Vagina (tissue), 2 donors: ENCODE measurements at regions not wholly inside any gene's neighbourhood (a gene's known extent, or its start where the extent isn't known, plus 50 kb on each side); places are given as distances from the start of the nearest gene placed in this dataset.

Experiments used
- DNase-seq, 2 donors: peaks; one replicate each; pipeline ENCODE4 v3.0.0-alpha.2; 2017; ENCODE audit errors: extremely low spot score in 2 of 2
- H3K27ac ChIP-seq: fragments of 200-600 bp; sonication (generic); one replicate; pipeline ENCODE4 v1.5.1; 2019
- H3K27me3 ChIP-seq: fragments of 200-600 bp; sonication (generic); one replicate; pipeline ENCODE4 v1.5.1; 2019
- H3K36me3 ChIP-seq, 2 donors: fragments of 200-600 bp; sonication (generic); one replicate each; pipeline ENCODE4 v1.5.1; 2017 to 2019
- H3K4me1 ChIP-seq: fragments of 200-600 bp; sonication (generic); one replicate; pipeline ENCODE4 v1.5.1; 2019
- H3K4me3 ChIP-seq, 2 donors: fragments of 200-600 bp; sonication (generic); 1 replicate in 1 of 2; 2 replicates in 1 of 2; pipeline ENCODE4 v1.5.1; 2016 to 2019
- H3K9me3 ChIP-seq: fragments of 200-600 bp; sonication (generic); one replicate; pipeline ENCODE4 v1.5.1; 2019
- POLR2A ChIP-seq, 2 donors: fragments of 450-650 bp; IDR thresholded peaks; one replicate each; pipeline ENCODE4 v1.6.1; 2017; ENCODE audit warnings: antibody characterized with exemption in 2 of 2, mild to moderate bottlenecking in 2 of 2, moderate library complexity in 2 of 2
- POLR2AphosphoS5 ChIP-seq, 2 donors: sonication (generic); formaldehyde crosslinking; IDR thresholded peaks; one replicate each; pipeline ENCODE4 v1.9.0; 2017; ENCODE audit warnings: antibody characterized with exemption in 2 of 2, mild to moderate bottlenecking in 2 of 2, low read depth in 1 of 2; ENCODE audit not compliant: insufficient read depth in 1 of 2
- intact Hi-C: fragments of 100-400 bp; cut with DNase I; formaldehyde crosslinking; loops from one replicate; pipeline ENCODE4 v1.15.1; 2023
- TF ChIP-seq, protein P1 (sequence below), 3 experiments: fragments of 450-650 bp in 2 of 3; fragments of 200-600 bp in 1 of 3; sonication (generic) in 1 of 3; IDR thresholded peaks; one replicate each; pipeline ENCODE4 v1.5.1; 2017 to 2019; ENCODE audit warnings: antibody characterized with exemption in 3 of 3, mild to moderate bottlenecking in 2 of 3, moderate library complexity in 2 of 3

DNA sequence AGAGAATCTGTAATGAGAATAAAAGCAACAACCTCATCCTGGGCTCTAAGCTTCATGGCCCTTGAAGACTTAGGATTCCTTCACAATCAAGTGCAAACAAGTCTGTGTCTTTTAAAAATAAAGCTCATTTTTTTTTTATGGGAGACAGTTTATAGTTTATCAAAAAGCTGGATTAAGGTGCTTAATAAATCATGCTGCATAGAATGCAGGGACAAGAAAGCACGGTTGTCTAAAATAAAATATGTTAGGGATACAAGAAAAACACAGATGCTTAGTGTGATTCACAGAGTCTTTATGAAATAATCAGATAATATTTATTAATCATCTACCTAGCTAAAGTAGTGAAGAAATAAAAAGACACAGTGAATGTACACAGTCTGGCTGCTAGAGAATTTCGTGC, 2045.9 kb upstream of the WWC1 start:
- H3K4me1 ChIP-seq = no peaks in the 10 kb centered on the region
- DNase-seq = no peak
- no peaks in the 10 kb centered on the region for H3K36me3 ChIP-seq
- no peaks in the 10 kb centered on the region for H3K27me3 ChIP-seq
- no peaks in the 10 kb centered on the region for H3K9me3 ChIP-seq
- H3K4me3 ChIP-seq = no peak overlapping the region
- H3K27ac ChIP-seq = no peak overlapping the region
- intact Hi-C loops = no loop called here
- TF ChIP-seq POLR2AphosphoS5 (IDR thresholded peaks at IDR 0.05; ENCODE audit: insufficient read depth in 1 of 2, low read depth in 1 of 2) (no peak), POLR2A (IDR thresholded peaks at IDR 0.05) (no peak)
- TF ChIP-seq, protein P1, sequence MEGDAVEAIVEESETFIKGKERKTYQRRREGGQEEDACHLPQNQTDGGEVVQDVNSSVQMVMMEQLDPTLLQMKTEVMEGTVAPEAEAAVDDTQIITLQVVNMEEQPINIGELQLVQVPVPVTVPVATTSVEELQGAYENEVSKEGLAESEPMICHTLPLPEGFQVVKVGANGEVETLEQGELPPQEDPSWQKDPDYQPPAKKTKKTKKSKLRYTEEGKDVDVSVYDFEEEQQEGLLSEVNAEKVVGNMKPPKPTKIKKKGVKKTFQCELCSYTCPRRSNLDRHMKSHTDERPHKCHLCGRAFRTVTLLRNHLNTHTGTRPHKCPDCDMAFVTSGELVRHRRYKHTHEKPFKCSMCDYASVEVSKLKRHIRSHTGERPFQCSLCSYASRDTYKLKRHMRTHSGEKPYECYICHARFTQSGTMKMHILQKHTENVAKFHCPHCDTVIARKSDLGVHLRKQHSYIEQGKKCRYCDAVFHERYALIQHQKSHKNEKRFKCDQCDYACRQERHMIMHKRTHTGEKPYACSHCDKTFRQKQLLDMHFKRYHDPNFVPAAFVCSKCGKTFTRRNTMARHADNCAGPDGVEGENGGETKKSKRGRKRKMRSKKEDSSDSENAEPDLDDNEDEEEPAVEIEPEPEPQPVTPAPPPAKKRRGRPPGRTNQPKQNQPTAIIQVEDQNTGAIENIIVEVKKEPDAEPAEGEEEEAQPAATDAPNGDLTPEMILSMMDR (IDR thresholded peaks at IDR 0.05) = no peak

DNA sequence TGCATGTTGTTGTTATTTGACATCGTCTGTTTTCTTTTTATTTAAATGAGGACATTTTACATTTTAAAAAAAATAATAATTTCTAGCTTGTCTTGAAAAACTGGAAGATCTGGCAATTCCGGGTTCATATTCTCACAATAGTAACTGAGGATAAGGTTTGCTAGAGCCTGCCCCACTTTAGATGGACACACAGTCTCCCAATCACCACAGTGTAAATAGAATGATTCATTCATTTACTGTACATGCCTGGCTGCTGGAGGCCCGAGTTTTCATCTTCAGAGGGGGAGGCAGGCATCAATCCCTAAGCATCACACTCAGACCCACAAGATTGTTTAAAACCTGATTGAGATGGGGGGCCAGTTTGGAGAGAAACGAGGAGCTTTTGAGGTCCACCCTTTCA, 2039.7 kb upstream of the WWC1 start:
- no peak for TF ChIP-seq POLR2A (IDR thresholded peaks at IDR 0.05)
- no peak for TF ChIP-seq POLR2AphosphoS5 (IDR thresholded peaks at IDR 0.05; ENCODE audit: insufficient read depth in 1 of 2, low read depth in 1 of 2)
- TF ChIP-seq, protein P1 (IDR thresholded peaks at IDR 0.05) = no peak
- Histone ChIP-seq H3K27ac (no peak overlapping the region), H3K4me3 (no peak overlapping the region), H3K4me1 (no peaks in the 10 kb centered on the region), H3K36me3 (no peaks in the 10 kb centered on the region), H3K27me3 (no peaks in the 10 kb centered on the region), H3K9me3 (no peaks in the 10 kb centered on the region)
- intact Hi-C loops = no loop called here
- no peak for DNase-seq

DNA sequence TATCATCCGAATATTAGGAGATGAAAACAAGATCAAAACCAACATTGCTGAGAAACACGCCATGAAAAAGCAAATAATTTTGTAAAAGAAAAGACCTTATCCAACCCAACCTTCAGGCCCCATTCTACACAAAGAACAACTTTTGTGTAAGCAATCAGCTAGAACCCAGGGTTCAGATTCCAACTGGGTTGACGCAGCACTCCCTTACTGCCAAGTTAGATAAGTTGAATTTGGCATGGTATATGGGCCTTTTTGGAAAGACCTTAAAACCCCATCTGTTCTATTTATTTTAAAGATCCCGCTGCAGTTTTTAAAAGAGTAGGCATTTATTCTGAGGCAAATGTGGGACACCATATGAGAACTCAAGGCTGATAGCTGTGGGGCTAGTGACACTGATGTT, 2033.8 kb upstream of the WWC1 start:
- H3K9me3 ChIP-seq = no peaks in the 10 kb centered on the region
- no peaks in the 10 kb centered on the region for H3K4me1 ChIP-seq
- DNase-seq = no peak
- no peaks in the 10 kb centered on the region for H3K27me3 ChIP-seq
- H3K36me3 ChIP-seq = no peaks in the 10 kb centered on the region
- TF ChIP-seq, protein P1 (IDR thresholded peaks at IDR 0.05) = no peak
- TF ChIP-seq POLR2A (IDR thresholded peaks at IDR 0.05) = no peak
- H3K4me3 ChIP-seq = no peak overlapping the region
- H3K27ac ChIP-seq = no peak overlapping the region
- intact Hi-C loops = no loop called here

DNA sequence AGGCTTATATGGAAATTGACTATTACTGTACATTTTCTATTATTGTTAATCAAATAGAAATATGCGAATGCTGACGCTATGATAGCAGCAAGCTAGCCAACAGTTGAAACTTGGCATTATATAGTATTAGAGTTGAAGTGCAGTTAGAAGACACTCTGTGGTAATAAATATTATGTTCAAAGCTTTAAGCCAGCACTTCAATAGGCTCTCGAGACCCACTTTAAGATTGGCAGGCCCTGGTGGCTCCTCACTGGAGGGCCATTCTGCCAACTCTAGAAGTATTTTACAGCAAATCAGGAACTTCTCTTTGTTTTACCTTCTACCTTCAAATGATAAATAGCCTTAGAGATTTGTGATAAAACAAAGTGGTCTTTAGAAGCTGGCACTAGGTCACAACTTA, 2029.0 kb upstream of the WWC1 start:
- intact Hi-C loops = no loop called here
- Histone ChIP-seq H3K27me3 (no peaks in the 10 kb centered on the region), H3K4me3 (no peak overlapping the region), H3K4me1 (no peaks in the 10 kb centered on the region), H3K9me3 (no peaks in the 10 kb centered on the region), H3K36me3 (no peaks in the 10 kb centered on the region), H3K27ac (no peak overlapping the region)
- no peak for TF ChIP-seq POLR2A (IDR thresholded peaks at IDR 0.05)
- TF ChIP-seq, protein P1 (IDR thresholded peaks at IDR 0.05) = no peak
- no peak for TF ChIP-seq POLR2AphosphoS5 (IDR thresholded peaks at IDR 0.05; ENCODE audit: insufficient read depth in 1 of 2, low read depth in 1 of 2)
- no peak for DNase-seq

DNA sequence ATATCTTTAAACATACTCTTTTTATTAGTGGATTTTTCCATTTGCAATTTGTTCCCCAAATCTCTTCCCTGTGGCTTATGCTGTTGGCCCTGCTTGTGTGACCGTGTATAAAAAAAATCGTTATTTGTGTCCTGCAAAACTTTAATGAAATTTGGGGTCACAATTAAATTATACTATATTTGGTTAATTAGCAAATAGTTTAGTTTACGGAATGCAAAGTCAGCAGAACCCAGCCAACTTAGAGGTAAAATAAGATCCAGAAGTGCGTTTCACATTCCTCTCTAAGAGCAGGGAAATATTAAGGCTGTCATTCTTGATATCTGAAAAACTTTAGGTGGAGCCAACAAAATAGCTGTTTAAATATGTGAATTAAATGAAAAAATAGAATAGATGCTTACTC, 2023.5 kb upstream of the WWC1 start:
- Histone ChIP-seq H3K4me1 (no peaks in the 10 kb centered on the region), H3K36me3 (no peaks in the 10 kb centered on the region), H3K9me3 (no peaks in the 10 kb centered on the region), H3K27ac (no peak overlapping the region), H3K27me3 (no peaks in the 10 kb centered on the region), H3K4me3 (no peak overlapping the region)
- TF ChIP-seq POLR2A (IDR thresholded peaks at IDR 0.05) (no peak), POLR2AphosphoS5 (IDR thresholded peaks at IDR 0.05; ENCODE audit: insufficient read depth in 1 of 2, low read depth in 1 of 2) (no peak)
- TF ChIP-seq, protein P1 (IDR thresholded peaks at IDR 0.05) = no peak
- intact Hi-C loops = no loop called here
- DNase-seq = no peak
